Urinary bladder (tissue), 3 donors: ENCODE measurements at regions not wholly inside any gene's neighbourhood (a gene's known extent, or its start where the extent isn't known, plus 50 kb on each side); places are given as distances from the start of the nearest gene placed in this dataset.

ENCODE experiments used
- DNase-seq: peaks from one replicate; pipeline ENCODE4 v3.0.0-alpha.2; 2015; ENCODE audit errors: extremely low spot score
- H3K27ac ChIP-seq: one replicate; pipeline ENCODE4 v1.5.1; 2013; ENCODE audit warnings: low read depth, mild to moderate bottlenecking, moderate library complexity
- H3K36me3 ChIP-seq: one replicate; pipeline ENCODE4 v1.6.1; 2013; ENCODE audit warnings: mild to moderate bottlenecking, moderate library complexity; ENCODE audit not compliant: insufficient read depth
- H3K4me1 ChIP-seq: one replicate; pipeline ENCODE4 v1.6.1; 2013; ENCODE audit warnings: mild to moderate bottlenecking, moderate library complexity; ENCODE audit not compliant: insufficient read depth
- H3K4me3 ChIP-seq: one replicate; pipeline ENCODE4 v1.5.1; 2013; ENCODE audit warnings: low read depth, low read length
- WGBS: extraction: QIAGEN DNeasy Blood & Tissue Kit; methylation state at CpG from one replicate; pipeline ENCODE4 v1.1.7; 2013; 5-methylcytosine and 5-hydroxymethylcytosine counted together
- donor health status: healthy with polysubstance abuse.
- donor health status: healthy.

- Histone ChIP-seq H3K4me3 (no peak overlapping the region), H3K27ac (no peak overlapping the region), H3K36me3 (no peaks in the 10 kb centered on the region), H3K4me1 (no peaks in the 10 kb centered on the region)
- no peak for DNase-seq
- WGBS, result 97% methylated on average over 3 of the region's 3 CpGs
Measured at GRCh38 chr11:111018566-111018965, 227.0 kb upstream of the POU2AF2 start.

GRCh38 chr11:111012491-111012890 lies 233.0 kb upstream of the POU2AF2 start:
- Histone ChIP-seq H3K4me3 (no peak overlapping the region), H3K27ac (no peak overlapping the region), H3K36me3 (no peaks in the 10 kb centered on the region), H3K4me1 (no peaks in the 10 kb centered on the region)
- no peak for DNase-seq
- 74% methylated on average over 3 of the region's 3 CpGs for WGBS

- H3K36me3 ChIP-seq, result no peaks in the 10 kb centered on the region
- no peak for DNase-seq
Measured at GRCh38 chr11:111011275-111011594, 234.3 kb upstream of the POU2AF2 start.

GRCh38 chr11:111010391-111011274 lies 234.9 kb upstream of the POU2AF2 start:
- no peak for DNase-seq
- H3K4me1 ChIP-seq, result no peaks in the 10 kb centered on the region
- H3K4me3 ChIP-seq, result no peak overlapping the region
- H3K36me3 ChIP-seq, result no peaks in the 10 kb centered on the region
- WGBS, result 84% methylated on average over 6 of the region's 6 CpGs
- no peak overlapping the region for H3K27ac ChIP-seq

More at GRCh38 chr11:111011275-111011594, 234.3 kb upstream of the POU2AF2 start:
- Histone ChIP-seq H3K4me1 (no peaks in the 10 kb centered on the region), H3K4me3 (no peak overlapping the region), H3K27ac (no peak overlapping the region)

- 73% methylated on average over 4 of the region's 4 CpGs for WGBS
Measured at GRCh38 chr11:111006227-111006626, 239.3 kb upstream of the POU2AF2 start.

DNA sequence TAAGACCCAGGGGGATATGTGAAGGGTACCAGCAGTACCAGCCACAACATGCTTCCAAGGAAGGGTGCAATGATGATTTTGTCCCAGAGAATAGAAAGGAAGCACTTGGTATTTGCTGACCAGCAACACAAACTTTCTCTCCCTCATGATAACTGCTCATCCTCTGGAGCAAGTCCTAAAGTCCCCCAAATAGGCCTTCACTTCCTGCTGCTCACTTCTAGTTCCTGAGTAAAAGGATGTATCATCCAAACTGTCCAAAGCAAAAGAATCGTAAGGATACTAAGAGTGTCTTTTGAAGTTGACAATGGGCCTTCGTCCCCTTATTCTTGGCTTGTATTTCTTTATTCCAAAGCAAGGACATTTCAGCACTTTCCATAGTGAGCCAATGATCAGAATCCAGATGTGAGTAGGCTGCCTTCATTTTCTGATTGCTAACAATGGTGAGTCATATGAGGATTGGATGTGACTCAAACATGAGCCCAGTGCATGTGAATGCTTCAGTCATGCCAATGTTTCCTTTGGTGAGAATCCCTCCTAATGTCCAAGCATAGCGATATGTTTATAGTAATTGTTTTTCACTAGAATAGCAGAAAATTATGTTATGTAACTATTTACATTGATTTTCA lies 243.4 kb upstream of the POU2AF2 start:
- Histone ChIP-seq H3K27ac (no peak overlapping the region), H3K4me3 (no peak overlapping the region), H3K4me1 (no peaks in the 10 kb centered on the region), H3K36me3 (no peaks in the 10 kb centered on the region)
- WGBS, result 58% methylated on average over 3 of the region's 3 CpGs
- no peak for DNase-seq

More at GRCh38 chr11:111006227-111006626, 239.3 kb upstream of the POU2AF2 start:
- no peaks in the 10 kb centered on the region for H3K4me1 ChIP-seq
- H3K4me3 ChIP-seq, result no peak overlapping the region
- no peak for DNase-seq
- H3K27ac ChIP-seq, result no peak overlapping the region
- H3K36me3 ChIP-seq, result no peaks in the 10 kb centered on the region

DNA sequence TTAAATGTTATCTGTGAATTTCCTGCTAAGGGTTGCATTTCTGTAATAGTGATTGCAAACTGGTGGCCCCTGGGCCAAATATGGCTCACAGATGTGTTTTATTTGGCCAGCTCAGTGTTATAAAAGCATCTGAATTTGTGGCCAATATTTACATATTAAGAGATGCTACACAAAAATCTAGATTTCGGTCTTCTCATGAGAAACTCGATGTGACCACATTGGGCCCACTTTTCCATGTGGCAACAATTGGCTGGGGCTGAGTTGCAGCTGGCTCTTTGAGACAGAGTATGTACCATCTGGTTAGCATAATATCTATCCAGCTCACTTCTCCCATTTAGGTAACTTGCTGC lies 244.5 kb upstream of the POU2AF2 start:
- no peaks in the 10 kb centered on the region for H3K36me3 ChIP-seq
- no peak for DNase-seq
- H3K4me3 ChIP-seq, result no peak overlapping the region
- H3K27ac ChIP-seq, result no peak overlapping the region
- WGBS, result 70% methylated on average over 2 of the region's 2 CpGs
- no peaks in the 10 kb centered on the region for H3K4me1 ChIP-seq

GRCh38 chr11:111000400-111001080 lies 245.0 kb upstream of the POU2AF2 start:
- WGBS, result 69% methylated on average over 7 of the region's 7 CpGs
- DNase-seq, result no peak
- Histone ChIP-seq H3K36me3 (no peaks in the 10 kb centered on the region), H3K4me3 (no peak overlapping the region), H3K4me1 (no peaks in the 10 kb centered on the region), H3K27ac (no peak overlapping the region)

- DNase-seq, result no peak
- H3K4me3 ChIP-seq, result no peak overlapping the region
- H3K27ac ChIP-seq, result no peak overlapping the region
- H3K4me1 ChIP-seq, result no peaks in the 10 kb centered on the region
- WGBS, result 83% methylated on average over 1 of the region's 1 CpG
- no peaks in the 10 kb centered on the region for H3K36me3 ChIP-seq
Measured at GRCh38 chr11:110992481-110992880, 253.0 kb upstream of the POU2AF2 start.

DNA sequence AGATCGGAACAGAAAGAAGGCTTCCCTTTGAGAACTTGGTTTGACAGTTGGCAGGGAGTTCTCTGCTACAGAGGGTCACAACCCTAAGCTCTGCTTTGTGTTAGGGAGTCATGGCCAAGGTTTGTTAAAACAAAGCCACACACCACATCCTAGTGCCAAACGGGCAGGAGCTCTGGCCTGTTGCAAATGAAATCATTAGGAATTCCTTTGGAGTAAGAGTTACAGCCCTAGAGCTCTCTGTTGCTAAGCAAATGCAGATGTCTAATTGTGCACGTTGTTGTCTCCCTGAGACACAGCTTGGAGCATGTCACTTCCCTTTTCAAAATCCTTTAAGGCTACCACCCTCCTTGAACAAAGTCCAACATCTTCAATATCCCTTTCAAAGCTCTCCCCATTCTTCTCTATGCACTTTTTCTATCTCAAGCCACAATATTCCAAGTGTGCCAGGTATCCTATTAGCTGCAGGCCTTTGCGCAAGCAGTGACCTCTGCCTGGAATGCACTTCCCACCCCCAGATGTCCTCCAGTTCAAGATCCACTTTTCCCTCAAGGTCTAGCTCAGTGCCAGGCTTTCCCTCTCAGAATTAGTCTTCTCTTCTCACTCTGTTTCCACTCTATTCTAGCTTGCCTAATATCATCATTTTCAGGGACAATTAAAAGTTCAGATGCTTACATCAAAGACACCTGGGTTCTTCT lies 253.7 kb upstream of the POU2AF2 start:
- Histone ChIP-seq H3K4me1 (no peaks in the 10 kb centered on the region), H3K36me3 (no peaks in the 10 kb centered on the region), H3K4me3 (no peak overlapping the region), H3K27ac (no peak overlapping the region)
- WGBS, result 46% methylated on average over 4 of the region's 4 CpGs
- no peak for DNase-seq

GRCh38 chr11:110990311-110990710 lies 255.2 kb upstream of the POU2AF2 start:
- no peaks in the 10 kb centered on the region for H3K4me1 ChIP-seq
- DNase-seq, result no peak
- H3K36me3 ChIP-seq, result no peaks in the 10 kb centered on the region
- no peak overlapping the region for H3K4me3 ChIP-seq
- no peak overlapping the region for H3K27ac ChIP-seq
- 55% methylated on average over 3 of the region's 3 CpGs for WGBS

GRCh38 chr11:110989428-110990133 lies 255.9 kb upstream of the POU2AF2 start:
- Histone ChIP-seq H3K4me1 (no peaks in the 10 kb centered on the region), H3K4me3 (no peak overlapping the region), H3K27ac (no peak overlapping the region), H3K36me3 (no peaks in the 10 kb centered on the region)
- no peak for DNase-seq

DNA sequence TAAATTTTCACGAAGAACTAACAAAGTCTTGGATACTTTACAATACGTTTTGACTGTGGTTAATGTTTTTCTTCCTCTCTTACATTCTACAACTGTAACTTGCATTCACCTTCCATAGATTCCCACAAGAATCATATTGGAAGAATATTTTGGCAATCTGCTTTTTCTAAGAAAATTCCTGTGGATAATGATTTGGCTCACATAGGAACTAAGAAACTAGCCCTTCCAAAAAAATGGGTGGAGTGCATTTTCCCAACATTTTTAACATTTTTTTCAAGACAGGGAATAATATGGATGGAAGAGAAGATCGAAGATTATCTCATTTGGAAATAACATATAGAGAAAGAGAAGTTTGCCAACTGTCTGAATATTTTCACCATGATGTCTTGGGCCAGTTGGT lies 256.9 kb upstream of the POU2AF2 start:
- 68% methylated on average over 3 of the region's 3 CpGs for WGBS

More for the DNA sequence above, 256.9 kb upstream of the POU2AF2 start:
- Histone ChIP-seq H3K27ac (no peak overlapping the region), H3K4me1 (no peaks in the 10 kb centered on the region), H3K36me3 (no peaks in the 10 kb centered on the region), H3K4me3 (no peak overlapping the region)
- DNase-seq, result no peak
